ENCODE measurements at regions not wholly inside any gene's neighbourhood (a gene's known extent, or its start where the extent isn't known, plus 50 kb on each side); places are given as distances from the start of the nearest gene placed in this dataset.
"Not testable (repeated sequence)": the region's sequence is repeated elsewhere in the genome, so short reads cannot be mapped to it uniquely, and the experiment has no call there.

GRCh38 chr11:91596111-91596510, 628.5 kb upstream of the FAT3 start:
- DNase-seq = no peak

- DNase-seq = no peak
Observed at GRCh38 chr11:91591021-91591420, 633.6 kb upstream of the FAT3 start.

- DNase-seq = no peak
Observed at GRCh38 chr11:91587131-91587530, 637.5 kb upstream of the FAT3 start.

- no peak for DNase-seq
Observed at GRCh38 chr11:91585035-91585801, 639.4 kb upstream of the FAT3 start.

- no peak for DNase-seq
Observed at GRCh38 chr11:91563176-91563575, 661.4 kb upstream of the FAT3 start.

- no peak for DNase-seq
Observed at GRCh38 chr11:91560434-91560833, 664.2 kb upstream of the FAT3 start.

GRCh38 chr11:91538065-91538464, 686.6 kb upstream of the FAT3 start:
- DNase-seq = no peak

- no peak for DNase-seq
Observed at GRCh38 chr11:91536366-91536765, 688.3 kb upstream of the FAT3 start.

GRCh38 chr11:91528965-91529364, 695.7 kb upstream of the FAT3 start:
- DNase-seq = no peak

- no peak for DNase-seq
Observed at GRCh38 chr11:91527380-91528030, 697.1 kb upstream of the FAT3 start.

- no peak for DNase-seq
Observed at GRCh38 chr11:91513734-91514133, 710.9 kb upstream of the FAT3 start.

- no peak for DNase-seq
Observed at GRCh38 chr11:91497847-91498246, 726.8 kb upstream of the FAT3 start.

GRCh38 chr11:91495837-91496236, 728.8 kb upstream of the FAT3 start:
- DNase-seq = no peak

GRCh38 chr11:91489989-91490388, 734.6 kb upstream of the FAT3 start:
- DNase-seq = no peak

- DNase-seq = not testable (repeated sequence)
Observed at GRCh38 chr11:91483956-91484355, 740.7 kb upstream of the FAT3 start.

GRCh38 chr11:91481875-91482274, 742.7 kb upstream of the FAT3 start:
- DNase-seq = not testable (repeated sequence)

- DNase-seq = no peak
Observed at GRCh38 chr11:91470656-91471055, 754.0 kb upstream of the FAT3 start.

GRCh38 chr11:91459840-91460239, 764.8 kb upstream of the FAT3 start:
- DNase-seq = no peak

- no peak for DNase-seq
Observed at GRCh38 chr11:91446267-91446666, 778.4 kb upstream of the FAT3 start.

GRCh38 chr11:91435694-91436395, 788.8 kb upstream of the FAT3 start:
- DNase-seq = no peak

GRCh38 chr11:91433284-91434010, 791.2 kb upstream of the FAT3 start:
- no peak for DNase-seq

GRCh38 chr11:91421641-91422040, 803.0 kb upstream of the FAT3 start:
- no peak for DNase-seq

GRCh38 chr11:91407842-91408241, 816.8 kb upstream of the FAT3 start:
- DNase-seq = no peak
